GM12872 (cell line): ENCODE measurements at regions not wholly inside any gene's neighbourhood (a gene's known extent, or its start where the extent isn't known, plus 50 kb on each side); places are given as distances from the start of the nearest gene placed in this dataset.

Source experiments
- TF ChIP-seq, protein P1 (sequence below): IDR thresholded peaks from 3 replicates; pipeline ENCODE4 v1.5.1; 2011; ENCODE audit warnings: low read depth, mild to moderate bottlenecking, low read length, moderate library complexity; ENCODE audit not compliant: insufficient read depth

DNA sequence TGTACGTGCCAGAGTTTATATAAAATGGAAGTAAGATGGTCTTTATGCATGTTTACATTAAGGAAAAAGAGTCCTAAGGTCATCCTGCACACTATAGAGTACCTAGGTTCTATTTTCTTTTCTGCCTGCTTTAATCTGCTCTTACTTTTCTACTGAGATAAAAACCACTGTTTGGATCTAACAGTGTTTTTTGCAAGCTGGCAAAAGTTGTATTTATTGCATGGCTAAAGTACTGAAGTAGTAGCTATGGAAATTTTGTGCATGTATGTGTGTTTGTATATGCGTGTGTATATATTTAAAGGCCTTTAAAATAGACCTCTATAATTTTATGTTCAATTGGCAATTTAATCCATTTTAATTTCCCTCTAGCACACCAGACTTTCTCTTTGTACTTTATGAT lies 98.3 kb upstream of the CPSF6 start:
- TF ChIP-seq, protein P1, sequence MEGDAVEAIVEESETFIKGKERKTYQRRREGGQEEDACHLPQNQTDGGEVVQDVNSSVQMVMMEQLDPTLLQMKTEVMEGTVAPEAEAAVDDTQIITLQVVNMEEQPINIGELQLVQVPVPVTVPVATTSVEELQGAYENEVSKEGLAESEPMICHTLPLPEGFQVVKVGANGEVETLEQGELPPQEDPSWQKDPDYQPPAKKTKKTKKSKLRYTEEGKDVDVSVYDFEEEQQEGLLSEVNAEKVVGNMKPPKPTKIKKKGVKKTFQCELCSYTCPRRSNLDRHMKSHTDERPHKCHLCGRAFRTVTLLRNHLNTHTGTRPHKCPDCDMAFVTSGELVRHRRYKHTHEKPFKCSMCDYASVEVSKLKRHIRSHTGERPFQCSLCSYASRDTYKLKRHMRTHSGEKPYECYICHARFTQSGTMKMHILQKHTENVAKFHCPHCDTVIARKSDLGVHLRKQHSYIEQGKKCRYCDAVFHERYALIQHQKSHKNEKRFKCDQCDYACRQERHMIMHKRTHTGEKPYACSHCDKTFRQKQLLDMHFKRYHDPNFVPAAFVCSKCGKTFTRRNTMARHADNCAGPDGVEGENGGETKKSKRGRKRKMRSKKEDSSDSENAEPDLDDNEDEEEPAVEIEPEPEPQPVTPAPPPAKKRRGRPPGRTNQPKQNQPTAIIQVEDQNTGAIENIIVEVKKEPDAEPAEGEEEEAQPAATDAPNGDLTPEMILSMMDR: no peak

DNA sequence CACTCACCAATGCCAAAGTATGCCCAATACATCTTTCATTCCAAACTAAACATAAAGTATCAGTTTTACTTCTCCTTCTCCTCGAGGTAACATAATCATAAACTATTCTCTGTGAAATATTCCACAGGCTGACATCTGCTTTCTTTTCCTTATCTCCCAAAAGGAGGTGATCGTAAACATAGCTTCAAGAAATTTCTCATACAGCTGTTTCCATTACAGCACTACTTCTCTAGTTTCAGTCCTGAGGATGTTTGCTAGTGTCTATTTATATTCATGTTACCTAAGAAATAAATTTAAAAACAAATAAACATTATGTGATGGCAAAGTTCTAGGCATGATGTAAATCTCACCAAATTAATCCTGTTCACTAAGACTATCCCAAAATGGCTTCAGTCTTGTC lies 90.1 kb upstream of the CPSF6 start:
- TF ChIP-seq, protein P1: no peak

- TF ChIP-seq, protein P1: no peak
These were observed 89.1 kb upstream of the CPSF6 start for GRCh38 chr12:69150083-69150795.

DNA sequence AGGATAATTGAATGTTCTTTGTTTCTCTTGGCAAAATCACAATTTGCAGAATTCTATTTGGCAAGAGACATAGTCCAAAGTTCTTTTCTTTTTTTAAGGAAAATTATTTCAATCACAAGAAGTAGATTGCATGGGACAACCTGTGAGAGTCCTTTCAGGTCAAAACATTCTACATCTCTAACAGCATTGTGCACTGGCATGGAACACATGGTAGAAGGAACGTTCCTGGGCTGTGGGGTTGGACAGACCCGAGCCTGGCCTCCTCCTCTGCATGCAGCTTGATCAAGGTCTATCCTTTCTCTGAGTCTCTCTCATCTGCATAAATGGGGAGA lies 88.6 kb upstream of the CPSF6 start:
- TF ChIP-seq, protein P1: no peak

DNA sequence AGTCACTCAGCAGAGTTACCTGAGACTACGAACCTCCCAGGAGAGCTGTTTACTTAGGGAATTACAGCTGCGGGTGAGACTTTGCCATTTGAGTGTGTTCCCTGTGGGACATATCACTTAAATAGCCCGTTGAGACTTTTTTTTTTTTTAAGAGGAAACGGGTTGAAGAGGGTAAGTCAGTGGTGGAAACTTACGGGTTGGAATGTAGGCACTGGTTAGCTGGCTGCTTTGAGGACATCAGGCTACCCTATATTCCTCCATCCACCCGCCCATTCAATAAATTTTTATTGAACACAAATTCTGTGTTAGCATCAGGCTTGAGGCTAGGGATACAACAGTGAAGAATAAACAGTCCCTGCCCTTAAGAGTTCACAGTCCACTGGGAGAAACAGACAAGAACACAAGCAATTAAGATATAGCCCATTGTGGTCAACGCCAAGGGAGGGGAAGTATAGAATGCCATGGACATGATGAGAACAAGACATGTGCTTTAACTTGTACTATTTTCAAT lies 88.1 kb upstream of the CPSF6 start:
- TF ChIP-seq, protein P1: no peak

DNA sequence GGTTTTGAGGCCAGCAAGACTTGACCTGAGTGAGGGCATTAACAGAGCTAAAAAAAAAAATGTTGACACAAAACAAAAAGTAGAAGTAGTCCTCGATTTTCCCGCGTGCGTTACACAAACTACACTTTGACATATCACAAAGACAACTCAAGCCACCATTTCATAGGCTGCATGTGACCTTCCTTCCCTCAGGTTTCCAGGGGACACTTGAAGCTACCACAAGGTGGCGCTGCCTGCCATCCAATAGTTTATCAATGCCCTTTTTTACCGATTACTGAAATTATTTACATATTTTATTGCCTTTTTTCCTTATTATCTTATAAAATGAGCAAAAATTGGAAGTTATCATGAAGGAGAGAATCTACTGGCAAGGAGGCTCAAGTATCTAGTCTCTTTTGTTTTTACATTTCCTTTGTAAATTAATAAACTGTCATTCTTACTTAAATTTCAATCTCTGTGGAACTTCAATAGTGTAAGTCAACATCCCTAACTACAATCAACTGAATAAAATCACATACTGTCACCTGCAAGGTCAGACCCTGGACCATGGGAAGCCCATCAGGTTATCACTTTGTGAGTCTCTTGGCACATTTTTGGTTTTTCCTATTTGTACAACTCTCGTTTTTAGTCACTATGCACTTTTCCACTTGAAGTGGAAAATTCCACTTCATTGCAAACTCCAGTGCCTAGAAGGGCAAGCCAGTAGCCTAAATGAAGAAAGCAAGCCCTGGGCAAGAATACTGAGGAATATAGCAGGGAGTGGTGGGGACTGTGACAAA lies 84.6 kb upstream of the CPSF6 start:
- TF ChIP-seq, protein P1: peak; percentile 89

DNA sequence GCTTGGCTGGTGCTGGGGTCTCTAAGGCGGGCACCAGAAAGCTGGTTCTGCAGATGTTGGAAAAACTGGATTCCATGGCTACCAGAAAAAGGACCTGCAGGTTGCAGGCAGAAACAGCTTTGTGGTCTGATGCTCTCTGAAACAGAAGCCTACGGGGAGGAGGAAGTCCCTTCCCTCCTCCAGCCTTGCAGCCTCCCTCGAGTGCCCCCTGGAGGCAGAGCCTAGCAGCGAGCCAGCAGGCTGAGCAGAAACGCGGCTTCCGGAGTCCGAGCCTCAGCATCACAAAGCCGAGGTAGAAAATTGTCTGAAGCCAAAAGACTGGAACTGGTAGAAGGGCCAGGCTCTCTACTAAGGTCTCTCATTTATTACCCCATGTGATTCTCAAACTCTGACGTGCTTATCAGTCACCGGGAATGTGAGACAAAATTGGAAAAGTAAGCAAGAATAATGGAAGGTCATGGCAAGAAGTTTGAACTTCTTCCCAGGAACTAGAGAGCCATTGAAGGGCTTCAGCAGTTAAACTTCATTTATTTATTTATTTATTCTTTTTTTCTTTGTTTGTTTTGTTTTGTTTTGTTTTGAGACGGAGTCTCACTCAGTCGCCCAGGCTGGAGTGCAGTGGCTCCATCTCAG lies 82.2 kb upstream of the CPSF6 start:
- TF ChIP-seq, protein P1: peak; percentile 100
